PC-9 (cell line): ENCODE measurements at regions not wholly inside any gene's neighbourhood (a gene's known extent, or its start where the extent isn't known, plus 50 kb on each side); places are given as distances from the start of the nearest gene placed in this dataset.

Source experiments
- BruUV-seq: library from RNA; stranded (reverse); fragments of 400-500 nt; replicated peaks from 2 replicates; lab custom pipeline; 2021; lab: Mats Ljungman, UMichigan
- CTCF ChIA-PET: fragments of 300-600 bp; sonication (Branson Sonifier 250); formaldehyde crosslinking; loops from one replicate; lab custom pipeline; 2022; ENCODE audit warnings: antibody characterized with exemption; lab: Charles Lee
- POLR2A ChIA-PET: fragments of 300-600 bp; sonication (Branson Sonifier 250); formaldehyde crosslinking; loops from one replicate; lab custom pipeline; 2022; ENCODE audit warnings: antibody characterized with exemption; ENCODE audit not compliant: unreplicated experiment; lab: Charles Lee
- DNase-seq, 2 experiments: peaks; one replicate each; pipeline versions ENCODE4 v3.0.0 to v3.0.0-alpha.2; 2015 to 2022; ENCODE audit warnings: mixed read lengths in 1 of 2
- H2AFZ ChIP-seq: fragments of 200-600 bp; sonication (generic); 2 replicates; pipeline ENCODE4 v1.8.1; 2017; ENCODE audit warnings: antibody characterized with exemption
- H3F3A ChIP-seq: fragments of 200-600 bp; sonication (generic); 2 replicates; pipeline ENCODE4 v1.8.1; 2017; ENCODE audit warnings: antibody characterized with exemption, mild to moderate bottlenecking, low read depth; ENCODE audit not compliant: insufficient read depth
- H3K27ac ChIP-seq: fragments of 200-600 bp; sonication (generic); 2 replicates; pipeline ENCODE4 v1.6.1; 2016; ENCODE audit warnings: mixed run types
- H3K27me3 ChIP-seq: fragments of 200-600 bp; sonication (generic); 2 replicates; pipeline ENCODE4 v1.6.1; 2016; ENCODE audit warnings: low read depth, mixed run types; ENCODE audit not compliant: insufficient read depth
- H3K36me3 ChIP-seq: fragments of 200-600 bp; sonication (generic); 2 replicates; pipeline ENCODE4 v1.6.1; 2016; ENCODE audit warnings: low read depth, mixed run types
- H3K4me1 ChIP-seq: fragments of 200-600 bp; sonication (generic); replicated peaks from 2 replicates; pipeline ENCODE4 v1.6.1; 2016; ENCODE audit warnings: mixed run types; ENCODE audit not compliant: insufficient read depth
- H3K4me2 ChIP-seq: fragments of 200-600 bp; sonication (generic); 2 replicates; pipeline ENCODE4 v1.6.1; 2017; ENCODE audit warnings: mixed run types
- H3K4me3 ChIP-seq: fragments of 200-600 bp; sonication (generic); 2 replicates; pipeline ENCODE4 v1.6.1; 2016; ENCODE audit warnings: mixed run types
- H3K79me2 ChIP-seq: fragments of 200-600 bp; sonication (generic); 2 replicates; pipeline ENCODE4 v1.6.1; 2017; ENCODE audit warnings: low read depth, mixed run types
- H3K9me2 ChIP-seq: fragments of 200-600 bp; sonication (generic); 2 replicates; pipeline ENCODE4 v1.8.1; 2017; ENCODE audit warnings: mild to moderate bottlenecking; ENCODE audit not compliant: insufficient read depth
- H3K9me3 ChIP-seq: fragments of 200-600 bp; sonication (generic); 2 replicates; pipeline ENCODE4 v1.8.1; 2016; ENCODE audit warnings: low read depth; ENCODE audit not compliant: insufficient read depth
- H4K20me1 ChIP-seq: fragments of 200-600 bp; sonication (generic); 2 replicates; pipeline ENCODE4 v1.8.1; 2017; ENCODE audit not compliant: insufficient read depth
- EZH2 ChIP-seq: fragments of 200-600 bp; sonication (generic); IDR thresholded peaks from 2 replicates; pipeline ENCODE4 v1.8.0; 2017; ENCODE audit warnings: antibody characterized with exemption, low read depth
- intact Hi-C: fragments of 100-400 bp; cut with micrococcal nuclease; formaldehyde crosslinking; loops from one replicate; pipeline ENCODE4 v1.10.0; 2022; ENCODE audit not compliant: unreplicated experiment
- TF ChIP-seq, protein P1 (sequence below): fragments of 200-600 bp; sonication (generic); conservative IDR thresholded peaks from 2 replicates; pipeline ENCODE4 v1.6.1; 2017; ENCODE audit warnings: mixed run types, antibody characterized with exemption, mild to moderate bottlenecking, moderate library complexity

- no peaks in the 10 kb centered on the region for H3K79me2 ChIP-seq
- H4K20me1 ChIP-seq, result no peaks in the 10 kb centered on the region
- ChIA-PET POLR2A (no interaction called here), CTCF (no interaction called here)
- no peaks in the 10 kb centered on the region for H3K36me3 ChIP-seq
- BruUV-seq, result no TSS peak
- TF ChIP-seq, protein P1, sequence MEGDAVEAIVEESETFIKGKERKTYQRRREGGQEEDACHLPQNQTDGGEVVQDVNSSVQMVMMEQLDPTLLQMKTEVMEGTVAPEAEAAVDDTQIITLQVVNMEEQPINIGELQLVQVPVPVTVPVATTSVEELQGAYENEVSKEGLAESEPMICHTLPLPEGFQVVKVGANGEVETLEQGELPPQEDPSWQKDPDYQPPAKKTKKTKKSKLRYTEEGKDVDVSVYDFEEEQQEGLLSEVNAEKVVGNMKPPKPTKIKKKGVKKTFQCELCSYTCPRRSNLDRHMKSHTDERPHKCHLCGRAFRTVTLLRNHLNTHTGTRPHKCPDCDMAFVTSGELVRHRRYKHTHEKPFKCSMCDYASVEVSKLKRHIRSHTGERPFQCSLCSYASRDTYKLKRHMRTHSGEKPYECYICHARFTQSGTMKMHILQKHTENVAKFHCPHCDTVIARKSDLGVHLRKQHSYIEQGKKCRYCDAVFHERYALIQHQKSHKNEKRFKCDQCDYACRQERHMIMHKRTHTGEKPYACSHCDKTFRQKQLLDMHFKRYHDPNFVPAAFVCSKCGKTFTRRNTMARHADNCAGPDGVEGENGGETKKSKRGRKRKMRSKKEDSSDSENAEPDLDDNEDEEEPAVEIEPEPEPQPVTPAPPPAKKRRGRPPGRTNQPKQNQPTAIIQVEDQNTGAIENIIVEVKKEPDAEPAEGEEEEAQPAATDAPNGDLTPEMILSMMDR, result no peak
- TF ChIP-seq EZH2, result no peak
- no peaks in the 10 kb centered on the region for H3K9me2 ChIP-seq
- no peak overlapping the region for H3K27ac ChIP-seq
- H3K4me3 ChIP-seq, result no peak overlapping the region
- no peak overlapping the region for H2AFZ ChIP-seq
- H3F3A ChIP-seq, result no peaks in the 10 kb centered on the region
- no peaks in the 10 kb centered on the region for H3K4me1 ChIP-seq
- no peak overlapping the region for H3K4me2 ChIP-seq
- no peak for DNase-seq
- no peaks in the 10 kb centered on the region for H3K27me3 ChIP-seq
- intact Hi-C loops, result no loop called here
- H3K9me3 ChIP-seq, result no peaks in the 10 kb centered on the region
Measured at GRCh38 chr9:1273859-1274258, 223.7 kb downstream of the DMRT2 start.

DNA sequence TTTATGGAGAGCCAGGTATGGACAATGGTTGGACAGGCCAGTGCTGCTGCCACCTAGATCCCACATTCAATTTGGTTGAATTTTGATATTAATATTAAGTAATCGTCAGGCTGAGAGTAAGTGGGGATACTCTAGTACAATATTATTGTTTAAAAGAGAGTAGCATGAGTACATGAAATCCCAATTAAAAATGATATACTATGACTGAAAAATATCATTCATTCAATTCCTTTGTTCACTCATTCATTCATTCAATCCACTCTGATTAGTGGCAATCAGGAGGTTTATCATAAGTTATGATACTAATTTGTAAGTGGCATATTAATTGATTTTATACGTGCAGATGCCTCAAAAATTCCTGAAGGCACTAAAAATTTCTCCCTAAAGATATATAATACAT is 224.2 kb downstream of the DMRT2 start:
- BruUV-seq, result no TSS peak
- Histone ChIP-seq H3K27me3 (no peaks in the 10 kb centered on the region), H3K4me3 (no peak overlapping the region), H3K27ac (no peak overlapping the region), H3K79me2 (no peaks in the 10 kb centered on the region), H3F3A (no peaks in the 10 kb centered on the region), H3K9me2 (no peaks in the 10 kb centered on the region), H3K36me3 (no peaks in the 10 kb centered on the region), H3K9me3 (no peaks in the 10 kb centered on the region), H2AFZ (no peak overlapping the region), H4K20me1 (no peaks in the 10 kb centered on the region), H3K4me2 (no peak overlapping the region), H3K4me1 (no peaks in the 10 kb centered on the region)
- no peak for DNase-seq
- TF ChIP-seq EZH2, result no peak
- TF ChIP-seq, protein P1, result no peak
- POLR2A ChIA-PET, result no interaction called here
- CTCF ChIA-PET, result no interaction called here
- intact Hi-C loops, result no loop called here

DNA sequence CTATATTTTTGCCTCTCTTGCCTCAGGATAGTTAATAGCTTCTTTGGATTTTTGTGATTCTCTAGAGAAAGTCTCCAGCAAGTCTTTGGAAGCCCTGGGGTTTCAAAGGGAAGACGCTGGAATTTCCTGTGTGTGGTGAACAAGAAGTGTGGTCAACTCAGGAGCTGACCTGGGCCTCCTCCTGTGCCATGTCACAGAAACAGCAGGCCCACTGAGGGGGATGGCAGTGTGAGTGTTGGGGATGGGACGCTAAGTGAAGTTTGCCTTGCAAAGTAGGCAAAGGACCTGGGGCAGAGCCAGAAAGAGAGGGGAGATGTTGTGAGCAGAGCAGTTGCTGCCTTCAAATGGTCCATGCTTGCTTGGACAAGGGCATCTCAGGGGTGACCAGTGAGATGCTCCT is 226.3 kb downstream of the DMRT2 start:
- CTCF ChIA-PET, result no interaction called here
- intact Hi-C loops, result no loop called here
- no peak overlapping the region for H3K27ac ChIP-seq
- H3K4me1 ChIP-seq, result no peaks in the 10 kb centered on the region
- H3F3A ChIP-seq, result no peaks in the 10 kb centered on the region
- H3K9me2 ChIP-seq, result no peaks in the 10 kb centered on the region
- BruUV-seq, result no TSS peak
- H2AFZ ChIP-seq, result no peak overlapping the region
- no peak overlapping the region for H3K4me2 ChIP-seq
- no peaks in the 10 kb centered on the region for H3K79me2 ChIP-seq
- H4K20me1 ChIP-seq, result no peaks in the 10 kb centered on the region
- no peaks in the 10 kb centered on the region for H3K27me3 ChIP-seq
- no peaks in the 10 kb centered on the region for H3K36me3 ChIP-seq
- POLR2A ChIA-PET, result no interaction called here
- no peak for TF ChIP-seq EZH2
- TF ChIP-seq, protein P1, result no peak
- no peaks in the 10 kb centered on the region for H3K9me3 ChIP-seq
- no peak overlapping the region for H3K4me3 ChIP-seq
- DNase-seq, result no peak
